Natural killer cell treated with Interleukin-12 subunit alpha and Interleukin-12 subunit beta and Interleukin-15 and Interleukin-18, amount 100 ng/mL, for 72 hours (primary cell): ENCODE measurements at regions not wholly inside any gene's neighbourhood (a gene's known extent, or its start where the extent isn't known, plus 50 kb on each side); places are given as distances from the start of the nearest gene placed in this dataset.
A peak's percentile ranks its signal among the peaks of the same experiment; 100 is the strongest.

Source experiments
- ATAC-seq, 2 donors: fragments of 150-1000 bp; cut with Tn5 transposase in 1 of 2; sonication (Bioruptor Pico), chemical (Tn5 transposase) in 1 of 2; 2 replicates each; pipeline ENCODE4 v1.10.0; 2021
- DNase-seq: peaks from one replicate; pipeline ENCODE4 v3.0.0; 2022; ENCODE audit warnings: low spot score
- H3K27ac Mint-ChIP-seq, 2 donors: 1 replicate in 1 of 2; 2 replicates in 1 of 2; pipeline ENCODE4 v1.8.0; 2022; ENCODE audit warnings: mixed read lengths in 2 of 2, mild to moderate bottlenecking in 1 of 2, moderate library complexity in 1 of 2
- H3K27me3 Mint-ChIP-seq, 2 donors: 1 replicate in 1 of 2; 2 replicates in 1 of 2; pipeline ENCODE4 v1.8.0; 2022; ENCODE audit warnings: mixed read lengths in 2 of 2
- H3K36me3 Mint-ChIP-seq: one replicate; pipeline ENCODE4 v1.8.0; 2022; ENCODE audit warnings: mixed read lengths
- H3K4me1 Mint-ChIP-seq, 2 donors: 1 replicate in 1 of 2; 2 replicates in 1 of 2; pipeline ENCODE4 v1.8.0; 2022; ENCODE audit warnings: low read depth in 2 of 2, mixed read lengths in 2 of 2, mild to moderate bottlenecking in 1 of 2
- H3K4me3 Mint-ChIP-seq: one replicate; pipeline ENCODE4 v1.8.0; 2022; ENCODE audit warnings: mixed read lengths
- H3K9me3 Mint-ChIP-seq: 2 replicates; pipeline ENCODE4 v1.8.0; 2022; ENCODE audit warnings: mixed read lengths

GRCh38 chr1:219405531-219406331 lies 207.2 kb downstream of the ZC3H11B start:
- ATAC-seq (no peak), DNase-seq (no peak)
- peaks cover 0 to 13% of the 10 kb centered on the region in 2 donors for H3K27me3 Mint-ChIP-seq
- no peaks in the 10 kb centered on the region for H3K36me3 Mint-ChIP-seq
- H3K4me3 Mint-ChIP-seq = no peak overlapping the region
- H3K27ac Mint-ChIP-seq = no peak overlapping the region
- H3K9me3 Mint-ChIP-seq = peaks cover 5% of the 10 kb centered on the region
- H3K4me1 Mint-ChIP-seq = no peaks in the 10 kb centered on the region

DNA sequence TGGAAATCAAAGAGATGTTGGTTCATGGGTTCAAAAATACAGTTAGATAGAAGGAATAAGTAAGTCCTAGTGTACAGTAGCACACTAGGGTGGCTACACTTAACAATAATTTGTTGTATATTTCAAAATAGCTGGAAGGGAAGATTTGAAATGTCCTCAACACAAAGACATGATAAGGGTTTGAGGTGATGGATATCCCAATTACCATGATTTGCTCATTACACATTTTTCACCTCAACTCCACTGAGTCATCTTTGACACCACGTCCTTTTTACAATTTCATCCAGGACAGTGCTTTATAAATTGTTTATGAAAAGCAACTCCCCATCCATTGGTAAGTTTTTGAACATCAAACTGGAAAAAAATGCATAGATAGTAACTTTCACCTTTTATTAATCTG lies 208.3 kb downstream of the ZC3H11B start:
- H3K27ac Mint-ChIP-seq = no peak overlapping the region
- peaks cover 0 to 13% of the 10 kb centered on the region in 2 donors for H3K27me3 Mint-ChIP-seq
- H3K9me3 Mint-ChIP-seq = peaks cover 5% of the 10 kb centered on the region
- H3K36me3 Mint-ChIP-seq = no peaks in the 10 kb centered on the region
- no peak overlapping the region for H3K4me3 Mint-ChIP-seq
- H3K4me1 Mint-ChIP-seq = no peaks in the 10 kb centered on the region
- DNase-seq (no peak), ATAC-seq (no peak)

GRCh38 chr1:219402925-219403324 lies 210.0 kb downstream of the ZC3H11B start:
- Mint-ChIP-seq H3K4me3 (no peak overlapping the region), H3K9me3 (peaks cover 10% of the 10 kb centered on the region), H3K36me3 (no peaks in the 10 kb centered on the region), H3K27me3 (peaks cover 0 to 13% of the 10 kb centered on the region in 2 donors), H3K27ac (no peak overlapping the region), H3K4me1 (no peaks in the 10 kb centered on the region)
- DNase-seq (no peak), ATAC-seq (no peak)

GRCh38 chr1:219401724-219402625 lies 210.9 kb downstream of the ZC3H11B start:
- peaks cover 5% of the 10 kb centered on the region for H3K36me3 Mint-ChIP-seq
- no peak for ATAC-seq

GRCh38 chr1:219399446-219399845 lies 213.5 kb downstream of the ZC3H11B start:
- Mint-ChIP-seq H3K9me3 (peaks cover 26% of the 10 kb centered on the region), H3K27me3 (peaks cover 0 to 20% of the 10 kb centered on the region in 2 donors), H3K4me3 (no peak overlapping the region), H3K27ac (no peak overlapping the region), H3K4me1 (no peaks in the 10 kb centered on the region), H3K36me3 (peaks cover 14% of the 10 kb centered on the region)
- DNase-seq (no peak), ATAC-seq (peak in 1 of 2 donors; percentile 38)

More at GRCh38 chr1:219401724-219402625, 210.9 kb downstream of the ZC3H11B start:
- Mint-ChIP-seq H3K4me3 (no peak overlapping the region), H3K9me3 (peaks cover 15% of the 10 kb centered on the region), H3K4me1 (no peaks in the 10 kb centered on the region), H3K27me3 (peaks cover 0 to 13% of the 10 kb centered on the region in 2 donors), H3K27ac (no peak overlapping the region)
- DNase-seq = no peak

GRCh38 chr1:219398815-219399396 lies 214.0 kb downstream of the ZC3H11B start:
- H3K4me3 Mint-ChIP-seq = no peak overlapping the region
- no peak overlapping the region for H3K27ac Mint-ChIP-seq
- H3K4me1 Mint-ChIP-seq = no peaks in the 10 kb centered on the region
- H3K9me3 Mint-ChIP-seq = peaks cover 26% of the 10 kb centered on the region
- DNase-seq (no peak), ATAC-seq (peak; percentile 32 to 38)
- peaks cover 0 to 20% of the 10 kb centered on the region in 2 donors for H3K27me3 Mint-ChIP-seq
- peaks cover 14% of the 10 kb centered on the region for H3K36me3 Mint-ChIP-seq

DNA sequence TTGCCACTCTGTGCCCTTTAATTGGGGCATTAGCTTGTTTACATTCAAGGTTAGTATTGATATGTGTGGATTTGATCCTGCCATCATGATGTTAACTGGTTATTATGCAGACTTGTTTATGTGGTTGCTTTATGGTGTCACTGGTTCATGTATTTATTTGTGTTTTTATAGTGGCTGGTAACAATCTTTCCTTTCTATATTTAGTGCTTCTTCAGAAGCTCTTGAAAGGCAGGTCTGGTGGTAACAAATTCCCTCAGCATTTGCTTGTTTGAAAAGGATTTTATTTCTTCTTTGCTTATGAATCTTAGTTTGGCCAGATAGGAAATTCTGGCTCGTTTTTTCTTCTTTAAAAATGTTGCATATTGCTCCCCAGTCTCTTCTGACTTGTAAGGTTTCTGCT lies 215.4 kb downstream of the ZC3H11B start:
- Mint-ChIP-seq H3K9me3 (peaks cover 22% of the 10 kb centered on the region), H3K36me3 (peaks cover 14% of the 10 kb centered on the region), H3K4me1 (no peaks in the 10 kb centered on the region), H3K27me3 (peaks cover 0 to 10% of the 10 kb centered on the region in 2 donors), H3K27ac (no peak overlapping the region), H3K4me3 (no peak overlapping the region)
- no peak for ATAC-seq
- no peak for DNase-seq

GRCh38 chr1:219391297-219391696 lies 217.6 kb downstream of the LYPLAL1 start:
- Mint-ChIP-seq H3K9me3 (peaks cover 5% of the 10 kb centered on the region), H3K27me3 (peaks cover 0 to 18% of the 10 kb centered on the region in 2 donors), H3K4me1 (peaks cover 2 to 6% of the 10 kb centered on the region in 2 donors), H3K4me3 (no peak overlapping the region), H3K27ac (no peak overlapping the region), H3K36me3 (peaks cover 3% of the 10 kb centered on the region)
- DNase-seq (no peak), ATAC-seq (no peak)

GRCh38 chr1:219387211-219387610 lies 213.5 kb downstream of the LYPLAL1 start:
- Mint-ChIP-seq H3K27me3 (peaks cover 0 to 15% of the 10 kb centered on the region in 2 donors), H3K4me3 (no peak overlapping the region), H3K4me1 (peaks cover 2 to 6% of the 10 kb centered on the region in 2 donors), H3K9me3 (no peaks in the 10 kb centered on the region), H3K36me3 (no peaks in the 10 kb centered on the region), H3K27ac (no peak overlapping the region)
- DNase-seq (no peak), ATAC-seq (no peak)

DNA sequence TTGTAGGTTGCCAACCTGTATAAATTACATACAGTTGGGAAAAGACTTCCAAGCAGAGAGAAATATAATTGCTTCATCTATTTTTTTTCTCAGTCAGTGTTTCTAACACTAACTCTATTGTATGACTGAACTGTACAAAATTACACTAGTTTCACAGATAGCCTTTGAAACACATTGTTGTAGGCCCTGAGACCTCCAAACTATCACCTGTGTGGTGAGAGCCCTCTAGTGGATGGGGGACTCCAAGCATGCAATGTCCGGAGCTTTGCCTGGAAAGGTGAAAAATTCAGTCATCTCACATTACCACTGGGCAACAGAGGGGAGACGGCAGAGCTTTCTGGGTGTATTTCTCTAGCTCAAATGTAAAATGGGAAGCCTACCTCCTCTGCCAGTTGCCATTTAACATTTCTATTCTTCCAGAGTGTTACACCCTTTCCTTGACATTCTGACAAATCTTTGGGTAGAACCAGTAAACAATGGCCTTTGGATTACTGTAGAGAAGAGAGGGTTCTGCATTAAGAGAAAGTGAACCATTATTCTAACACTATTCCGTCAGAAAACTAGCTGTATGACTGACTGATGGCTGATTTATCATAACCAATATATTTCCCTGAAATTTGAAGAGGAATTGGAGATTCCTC lies 212.2 kb downstream of the LYPLAL1 start:
- H3K27me3 Mint-ChIP-seq = peaks cover 0 to 15% of the 10 kb centered on the region in 2 donors
- no peaks in the 10 kb centered on the region for H3K36me3 Mint-ChIP-seq
- no peak overlapping the region for H3K4me3 Mint-ChIP-seq
- no peak overlapping the region for H3K27ac Mint-ChIP-seq
- DNase-seq (no peak), ATAC-seq (no peak)
- no peaks in the 10 kb centered on the region for H3K9me3 Mint-ChIP-seq
- H3K4me1 Mint-ChIP-seq = no peaks in the 10 kb centered on the region

DNA sequence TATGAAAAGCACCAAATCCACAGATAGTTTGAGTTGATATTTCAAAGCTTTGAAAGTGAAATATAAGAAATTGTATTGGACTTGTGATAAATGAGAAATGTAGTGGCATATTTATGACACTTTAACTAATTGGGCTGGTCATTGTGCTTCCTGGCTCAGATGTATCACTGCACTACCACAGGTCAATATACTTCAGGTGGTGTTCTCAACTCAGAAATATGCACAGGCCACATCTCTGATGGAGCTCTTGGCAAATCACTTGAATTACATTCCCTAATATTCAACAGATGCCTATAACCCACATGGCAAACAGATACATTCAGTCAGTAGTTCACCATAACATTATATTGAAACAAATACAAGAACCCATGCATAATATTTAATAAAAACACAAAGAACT lies 209.6 kb downstream of the LYPLAL1 start:
- no peaks in the 10 kb centered on the region for H3K4me1 Mint-ChIP-seq
- ATAC-seq (no peak), DNase-seq (no peak)
- H3K27me3 Mint-ChIP-seq = peaks cover 0 to 13% of the 10 kb centered on the region in 2 donors
- no peaks in the 10 kb centered on the region for H3K36me3 Mint-ChIP-seq
- H3K4me3 Mint-ChIP-seq = no peak overlapping the region
- H3K9me3 Mint-ChIP-seq = peaks cover 3% of the 10 kb centered on the region
- H3K27ac Mint-ChIP-seq = no peak overlapping the region

DNA sequence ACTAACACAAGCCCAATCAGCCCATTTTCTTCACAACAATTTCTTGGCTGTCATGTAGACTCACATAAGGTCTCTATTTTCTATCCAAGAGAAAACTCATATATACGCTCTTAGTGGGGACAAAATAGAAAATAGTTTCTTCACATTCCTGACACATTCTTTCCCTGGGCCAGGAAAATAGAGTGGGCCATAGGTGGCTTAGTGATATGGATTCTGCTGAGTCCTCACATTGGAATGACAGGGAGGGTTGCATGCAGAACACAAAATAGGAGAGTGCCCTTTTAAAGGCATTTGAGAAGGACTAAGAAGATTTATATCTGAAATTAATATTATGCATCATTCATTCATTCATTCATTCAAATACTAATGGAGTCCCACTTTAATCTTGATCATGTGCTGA lies 207.7 kb downstream of the LYPLAL1 start:
- Mint-ChIP-seq H3K27me3 (no peaks in the 10 kb centered on the region), H3K36me3 (no peaks in the 10 kb centered on the region), H3K4me3 (no peak overlapping the region)

GRCh38 chr1:219380463-219380862 lies 206.8 kb downstream of the LYPLAL1 start:
- no peak overlapping the region for H3K4me3 Mint-ChIP-seq
- H3K9me3 Mint-ChIP-seq = peaks cover 3% of the 10 kb centered on the region
- no peaks in the 10 kb centered on the region for H3K27me3 Mint-ChIP-seq
- H3K27ac Mint-ChIP-seq = no peak overlapping the region
- DNase-seq = no peak
- no peaks in the 10 kb centered on the region for H3K4me1 Mint-ChIP-seq
- ATAC-seq = no peak
- no peaks in the 10 kb centered on the region for H3K36me3 Mint-ChIP-seq

More for the DNA sequence above, 207.7 kb downstream of the LYPLAL1 start:
- ATAC-seq = no peak
- peaks cover 3% of the 10 kb centered on the region for H3K9me3 Mint-ChIP-seq
- DNase-seq = no peak
- H3K27ac Mint-ChIP-seq = no peak overlapping the region
- H3K4me1 Mint-ChIP-seq = no peaks in the 10 kb centered on the region
